Colonic mucosa (tissue), 4 donors: ENCODE measurements at regions not wholly inside any gene's neighbourhood (a gene's known extent, or its start where the extent isn't known, plus 50 kb on each side); places are given as distances from the start of the nearest gene placed in this dataset.
"Not testable (repeated sequence)": the region's sequence is repeated elsewhere in the genome, so short reads cannot be mapped to it uniquely, and the experiment has no call there.

Experiments used
- DNase-seq: peaks from one replicate; pipeline ENCODE4 v3.0.0-alpha.2; 2020
- H3K27ac ChIP-seq: fragments of 200-600 bp; one replicate; pipeline ENCODE4 v1.8.0; 2021
- H3K27me3 ChIP-seq: fragments of 200-600 bp; one replicate; pipeline ENCODE4 v1.8.0; 2021
- H3K36me3 ChIP-seq: fragments of 200-600 bp; one replicate; pipeline ENCODE4 v1.8.0; 2021
- H3K4me1 ChIP-seq: fragments of 200-600 bp; one replicate; pipeline ENCODE4 v1.8.0; 2021; ENCODE audit warnings: mild to moderate bottlenecking
- H3K4me3 ChIP-seq: fragments of 200-600 bp; one replicate; pipeline ENCODE4 v1.8.0; 2021
- H3K9ac ChIP-seq, 2 donors: one replicate each; pipeline ENCODE4 v1.7.0; 2013; ENCODE audit warnings: control low read depth in 2 of 2, low read depth in 2 of 2, low read length in 2 of 2
- H3K9me3 ChIP-seq: fragments of 200-600 bp; one replicate; pipeline ENCODE4 v1.8.0; 2021
- CTCF ChIP-seq: fragments of 200-600 bp; IDR thresholded peaks from one replicate; pipeline ENCODE4 v1.8.0; 2022; ENCODE audit warnings: antibody characterized with exemption, mild to moderate bottlenecking
- intact Hi-C: fragments of 100-400 bp; cut with DNase I; formaldehyde crosslinking; loops from one replicate; pipeline ENCODE4 v1.14.1; 2022
- donor health status: healthy.
- donor health status: DM: no; HTN: no; CAD: no.
- donor health status: DM: no; HTN: no; CAD: no.

GRCh38 chr15:24777307-24777706, 101.7 kb downstream of the NPAP1 start:
- no peaks in the 10 kb centered on the region for H3K27me3 ChIP-seq
- intact Hi-C loops: no loop called here
- H3K27ac ChIP-seq: no peak overlapping the region
- H3K36me3 ChIP-seq: no peaks in the 10 kb centered on the region
- no peak overlapping the region for H3K4me3 ChIP-seq
- no peak for DNase-seq
- H3K9ac ChIP-seq: no peak overlapping the region
- no peaks in the 10 kb centered on the region for H3K4me1 ChIP-seq
- no peak for TF ChIP-seq CTCF
- H3K9me3 ChIP-seq: no peaks in the 10 kb centered on the region

- DNase-seq: no peak
- Histone ChIP-seq H3K36me3 (no peaks in the 10 kb centered on the region), H3K27me3 (no peaks in the 10 kb centered on the region), H3K4me1 (no peaks in the 10 kb centered on the region), H3K4me3 (no peak overlapping the region), H3K9me3 (no peaks in the 10 kb centered on the region), H3K27ac (no peak overlapping the region), H3K9ac (no peak overlapping the region)
- TF ChIP-seq CTCF: no peak
- intact Hi-C loops: no loop called here
These were observed 108.9 kb downstream of the NPAP1 start for GRCh38 chr15:24784506-24784905.

GRCh38 chr15:24786347-24786746, 110.8 kb downstream of the NPAP1 start:
- no peaks in the 10 kb centered on the region for H3K27me3 ChIP-seq
- no peak for TF ChIP-seq CTCF
- H3K27ac ChIP-seq: no peak overlapping the region
- H3K4me3 ChIP-seq: no peak overlapping the region
- H3K9me3 ChIP-seq: no peaks in the 10 kb centered on the region
- no peaks in the 10 kb centered on the region for H3K36me3 ChIP-seq
- no peak overlapping the region for H3K9ac ChIP-seq
- intact Hi-C loops: no loop called here
- DNase-seq: no peak
- no peaks in the 10 kb centered on the region for H3K4me1 ChIP-seq

- H3K27me3 ChIP-seq, H3K36me3 ChIP-seq, H3K9ac ChIP-seq, intact Hi-C loops, H3K4me1 ChIP-seq, DNase-seq, H3K27ac ChIP-seq, H3K4me3 ChIP-seq, H3K9me3 ChIP-seq: not testable (repeated sequence)
These were observed 127.0 kb downstream of the NPAP1 start for GRCh38 chr15:24802624-24803023.

GRCh38 chr15:24819680-24820079, 135.1 kb upstream of the SNRPN start:
- no peaks in the 10 kb centered on the region for H3K27me3 ChIP-seq
- H3K36me3 ChIP-seq: no peaks in the 10 kb centered on the region
- H3K9me3 ChIP-seq: no peaks in the 10 kb centered on the region
- H3K4me3 ChIP-seq: no peak overlapping the region
- no peak overlapping the region for H3K27ac ChIP-seq
- DNase-seq: no peak
- TF ChIP-seq CTCF: no peak
- H3K9ac ChIP-seq: no peak overlapping the region
- intact Hi-C loops: no loop called here
- no peaks in the 10 kb centered on the region for H3K4me1 ChIP-seq

GRCh38 chr15:24823473-24823872, 131.3 kb upstream of the SNRPN start:
- Histone ChIP-seq H3K36me3 (no peaks in the 10 kb centered on the region), H3K4me3 (no peak overlapping the region), H3K4me1 (no peaks in the 10 kb centered on the region), H3K9me3 (no peaks in the 10 kb centered on the region), H3K27me3 (no peaks in the 10 kb centered on the region), H3K27ac (no peak overlapping the region), H3K9ac (no peak overlapping the region)
- intact Hi-C loops: no loop called here
- DNase-seq: no peak
- TF ChIP-seq CTCF: no peak
